DMS53 (cell line): ENCODE measurements at regions not wholly inside any gene's neighbourhood (a gene's known extent, or its start where the extent isn't known, plus 50 kb on each side); places are given as distances from the start of the nearest gene placed in this dataset.

Source experiments
- DNase-seq: peaks from one replicate; lab custom pipeline; 2025; lab: John Stamatoyannopoulos, UW

GRCh38 chr5:72045692-72046091 is 61.6 kb upstream of the MAP1B start:
- no peak for DNase-seq

- DNase-seq, result no peak
Measured at GRCh38 chr5:72046106-72046505, 61.2 kb upstream of the MAP1B start.

- DNase-seq, result no peak
Measured at GRCh38 chr5:72055636-72056035, 51.6 kb upstream of the MAP1B start.
